GM18867 (cell line): ENCODE measurements at regions not wholly inside any gene's neighbourhood (a gene's known extent, or its start where the extent isn't known, plus 50 kb on each side); places are given as distances from the start of the nearest gene placed in this dataset.
"Not testable (repeated sequence)": the region's sequence is repeated elsewhere in the genome, so short reads cannot be mapped to it uniquely, and the experiment has no call there.

Source experiments
- ATAC-seq: cut with Tn5 transposase; IDR thresholded peaks from one replicate; pipeline ENCODE4 v1.9.1; 2021; ENCODE audit warnings: mild to moderate bottlenecking, moderate library complexity; ENCODE audit not compliant: unreplicated experiment

- ATAC-seq = no peak
Measured at GRCh38 chr6:167707686-167708500, 118.8 kb upstream of the AFDN start.

- no peak for ATAC-seq
Measured at GRCh38 chr6:167708501-167709094, 118.1 kb upstream of the AFDN start.

- ATAC-seq = no peak
Measured at GRCh38 chr6:167709196-167709595, 117.5 kb upstream of the AFDN start.

GRCh38 chr6:167709776-167710336 lies 116.9 kb upstream of the AFDN start:
- ATAC-seq = not testable (repeated sequence)

GRCh38 chr6:167710363-167710920 lies 116.3 kb upstream of the AFDN start:
- no peak for ATAC-seq

GRCh38 chr6:167711211-167711610 lies 115.5 kb upstream of the AFDN start:
- ATAC-seq = no peak

GRCh38 chr6:167711768-167712730 lies 114.7 kb upstream of the AFDN start:
- no peak for ATAC-seq

GRCh38 chr6:167712731-167713475 lies 113.8 kb upstream of the AFDN start:
- ATAC-seq = no peak

GRCh38 chr6:167714152-167714551 lies 112.6 kb upstream of the AFDN start:
- no peak for ATAC-seq

GRCh38 chr6:167717455-167717854 lies 109.3 kb upstream of the AFDN start:
- no peak for ATAC-seq

GRCh38 chr6:167717867-167718266 lies 108.8 kb upstream of the AFDN start:
- ATAC-seq = no peak

GRCh38 chr6:167719920-167720319 lies 106.8 kb upstream of the AFDN start:
- ATAC-seq = no peak

- ATAC-seq = no peak
Measured at GRCh38 chr6:167720456-167721285, 106.0 kb upstream of the AFDN start.

GRCh38 chr6:167721291-167721690 lies 105.4 kb upstream of the AFDN start:
- ATAC-seq = no peak

GRCh38 chr6:167722634-167723309 lies 103.9 kb upstream of the AFDN start:
- ATAC-seq = no peak

GRCh38 chr6:167726043-167726621 lies 100.6 kb upstream of the AFDN start:
- no peak for ATAC-seq

GRCh38 chr6:167730441-167730840 lies 96.3 kb upstream of the AFDN start:
- no peak for ATAC-seq

- no peak for ATAC-seq
Measured at GRCh38 chr6:167731216-167731615, 95.5 kb upstream of the AFDN start.
